HG03354 (cell line): ENCODE measurements at regions not wholly inside any gene's neighbourhood (a gene's known extent, or its start where the extent isn't known, plus 50 kb on each side); places are given as distances from the start of the nearest gene placed in this dataset.
A peak's percentile ranks its signal among the peaks of the same experiment; 100 is the strongest.
"Not testable (repeated sequence)": the region's sequence is repeated elsewhere in the genome, so short reads cannot be mapped to it uniquely, and the experiment has no call there.

Source experiments
- ATAC-seq: cut with Tn5 transposase; IDR thresholded peaks from one replicate; pipeline ENCODE4 v1.9.1; 2021; ENCODE audit warnings: mild to moderate bottlenecking; ENCODE audit not compliant: unreplicated experiment, poor library complexity, severe bottlenecking

GRCh38 chr4:64022560-64022959, 386.7 kb downstream of the TECRL start:
- no peak for ATAC-seq

- no peak for ATAC-seq
These were observed 392.4 kb downstream of the TECRL start for GRCh38 chr4:64016893-64017292.

- no peak for ATAC-seq
These were observed 394.6 kb downstream of the TECRL start for GRCh38 chr4:64014647-64015046.

GRCh38 chr4:64001229-64001898, 407.9 kb downstream of the TECRL start:
- ATAC-seq, result peak; percentile 66

- ATAC-seq, result no peak
These were observed 409.0 kb downstream of the TECRL start for GRCh38 chr4:64000241-64000640.

GRCh38 chr4:63986253-63986652, 423.0 kb downstream of the TECRL start:
- ATAC-seq, result no peak

- no peak for ATAC-seq
These were observed 426.0 kb downstream of the TECRL start for GRCh38 chr4:63983224-63983623.

- ATAC-seq, result no peak
These were observed 443.4 kb downstream of the TECRL start for GRCh38 chr4:63965875-63966274.

GRCh38 chr4:63942706-63943286, 466.5 kb downstream of the TECRL start:
- not testable (repeated sequence) for ATAC-seq

GRCh38 chr4:63937961-63938360, 471.3 kb downstream of the TECRL start:
- no peak for ATAC-seq

- no peak for ATAC-seq
These were observed 487.1 kb downstream of the TECRL start for GRCh38 chr4:63922146-63922545.

- no peak for ATAC-seq
These were observed 487.7 kb downstream of the TECRL start for GRCh38 chr4:63921561-63921960.

GRCh38 chr4:63919636-63920365, 489.4 kb downstream of the TECRL start:
- ATAC-seq, result no peak

- ATAC-seq, result no peak
These were observed 502.5 kb downstream of the TECRL start for GRCh38 chr4:63906660-63907183.

- no peak for ATAC-seq
These were observed 505.0 kb downstream of the TECRL start for GRCh38 chr4:63904201-63904600.

- ATAC-seq, result no peak
These were observed 507.9 kb downstream of the TECRL start for GRCh38 chr4:63901304-63901703.

GRCh38 chr4:63898961-63899360, 510.3 kb downstream of the TECRL start:
- no peak for ATAC-seq

GRCh38 chr4:63894161-63894560, 515.1 kb downstream of the TECRL start:
- no peak for ATAC-seq

GRCh38 chr4:63869370-63869769, 539.9 kb downstream of the TECRL start:
- ATAC-seq, result no peak

GRCh38 chr4:63851496-63851895, 557.8 kb downstream of the TECRL start:
- ATAC-seq, result no peak

- no peak for ATAC-seq
These were observed 568.0 kb downstream of the TECRL start for GRCh38 chr4:63841266-63841665.
